Astrocyte of the spinal cord (primary cell): ENCODE measurements at regions not wholly inside any gene's neighbourhood (a gene's known extent, or its start where the extent isn't known, plus 50 kb on each side); places are given as distances from the start of the nearest gene placed in this dataset.

Source experiments
- DNase-seq: peaks from one replicate; pipeline ENCODE4 v3.0.0; 2011; ENCODE audit warnings: low read depth, low spot score
- H3K4me3 ChIP-seq: 2 replicates; pipeline ENCODE4 v1.5.1; 2011; ENCODE audit warnings: low read depth, mild to moderate bottlenecking, low read length, moderate library complexity
- in situ Hi-C: cut with HindIII; loops from 2 replicates; pipeline ENCODE4 v1.10.0; 2017; ENCODE audit warnings: low sequenced_read_pairs
- TF ChIP-seq, protein P1 (sequence below): IDR thresholded peaks from 2 replicates; pipeline ENCODE4 v1.5.1; 2012; ENCODE audit warnings: low read depth, mild to moderate bottlenecking, low read length, inconsistent platforms

DNA sequence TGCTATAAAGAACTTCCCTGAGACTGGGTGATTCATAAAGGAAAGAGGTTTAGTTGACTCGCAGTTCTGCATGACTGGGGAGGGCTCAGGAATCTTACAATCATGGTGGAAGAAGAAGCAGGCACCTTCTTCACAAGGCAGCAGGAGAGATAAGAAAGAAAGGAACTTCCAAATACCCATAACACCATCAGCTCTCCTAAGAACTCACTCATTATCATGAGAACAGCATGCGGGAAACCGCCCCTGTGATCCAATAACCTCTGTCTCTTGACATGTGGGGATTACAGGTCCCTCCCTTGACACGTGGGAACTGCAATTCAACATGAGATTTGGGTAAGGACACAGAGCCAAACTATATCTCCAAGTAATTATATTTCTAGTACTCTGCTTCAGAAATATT, 163.8 kb upstream of the CDH20 start:
- no peak overlapping the region for H3K4me3 ChIP-seq
- TF ChIP-seq, protein P1, sequence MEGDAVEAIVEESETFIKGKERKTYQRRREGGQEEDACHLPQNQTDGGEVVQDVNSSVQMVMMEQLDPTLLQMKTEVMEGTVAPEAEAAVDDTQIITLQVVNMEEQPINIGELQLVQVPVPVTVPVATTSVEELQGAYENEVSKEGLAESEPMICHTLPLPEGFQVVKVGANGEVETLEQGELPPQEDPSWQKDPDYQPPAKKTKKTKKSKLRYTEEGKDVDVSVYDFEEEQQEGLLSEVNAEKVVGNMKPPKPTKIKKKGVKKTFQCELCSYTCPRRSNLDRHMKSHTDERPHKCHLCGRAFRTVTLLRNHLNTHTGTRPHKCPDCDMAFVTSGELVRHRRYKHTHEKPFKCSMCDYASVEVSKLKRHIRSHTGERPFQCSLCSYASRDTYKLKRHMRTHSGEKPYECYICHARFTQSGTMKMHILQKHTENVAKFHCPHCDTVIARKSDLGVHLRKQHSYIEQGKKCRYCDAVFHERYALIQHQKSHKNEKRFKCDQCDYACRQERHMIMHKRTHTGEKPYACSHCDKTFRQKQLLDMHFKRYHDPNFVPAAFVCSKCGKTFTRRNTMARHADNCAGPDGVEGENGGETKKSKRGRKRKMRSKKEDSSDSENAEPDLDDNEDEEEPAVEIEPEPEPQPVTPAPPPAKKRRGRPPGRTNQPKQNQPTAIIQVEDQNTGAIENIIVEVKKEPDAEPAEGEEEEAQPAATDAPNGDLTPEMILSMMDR, result no peak
- no peak for DNase-seq
- in situ Hi-C loops, result no loop called here

DNA sequence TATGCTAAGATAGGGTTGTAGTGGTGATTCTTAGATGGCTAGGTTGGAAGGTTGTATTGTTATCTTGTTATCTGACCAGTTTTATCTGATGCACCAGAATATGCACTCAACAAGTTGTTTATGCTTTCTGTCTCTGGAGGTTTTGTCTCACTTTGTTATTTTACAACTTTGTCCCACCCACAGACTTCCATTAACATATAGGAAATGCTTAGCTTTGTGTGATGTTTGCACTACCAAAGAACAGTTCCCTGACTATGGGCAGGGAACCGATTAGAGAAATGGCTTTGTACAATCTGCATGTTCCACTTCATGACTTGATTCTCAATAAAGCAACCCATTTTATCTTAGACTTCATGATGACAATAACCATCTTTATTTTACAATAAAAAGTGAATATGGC, 160.6 kb upstream of the CDH20 start:
- no peak overlapping the region for H3K4me3 ChIP-seq
- in situ Hi-C loops, result no loop called here
- TF ChIP-seq, protein P1, result no peak
- DNase-seq, result no peak

DNA sequence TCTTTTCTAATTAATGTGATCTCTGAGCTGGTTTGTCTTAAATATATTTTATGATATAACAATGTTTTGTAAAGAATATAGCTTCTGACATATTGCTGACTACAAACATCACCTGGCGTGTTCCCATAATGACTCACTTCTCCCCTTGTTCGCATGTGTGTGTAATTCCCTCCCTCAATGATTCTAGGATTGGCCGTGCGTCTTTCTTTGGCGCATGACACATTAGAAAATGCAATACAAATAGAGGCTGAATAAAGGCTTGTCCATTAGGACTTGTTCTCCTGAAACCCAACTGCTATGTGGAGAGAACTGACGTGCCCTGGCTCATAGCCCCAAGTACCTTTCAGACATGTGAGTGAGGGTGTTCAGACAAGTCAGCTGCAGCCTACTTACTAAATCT, 159.7 kb upstream of the CDH20 start:
- no peak overlapping the region for H3K4me3 ChIP-seq
- TF ChIP-seq, protein P1, result no peak
- in situ Hi-C loops, result no loop called here
- DNase-seq, result no peak

DNA sequence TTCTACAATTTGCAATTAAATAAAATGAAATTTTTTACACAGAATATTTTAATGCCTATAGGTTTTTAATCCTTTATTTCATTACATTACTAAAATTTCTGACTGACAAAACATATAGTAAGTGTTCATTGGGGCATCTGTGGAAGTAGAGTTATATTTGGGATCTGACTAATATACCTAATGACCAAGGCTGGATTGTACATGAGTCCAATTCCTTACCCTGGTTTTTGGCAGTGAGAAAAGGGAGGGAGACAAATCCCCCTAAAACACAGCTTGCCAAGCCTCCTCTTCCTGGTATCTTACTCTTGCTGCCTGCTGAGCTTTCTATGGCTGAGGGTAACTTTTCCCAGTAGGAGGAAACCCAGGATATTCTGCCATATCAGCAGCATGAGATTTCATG, 149.4 kb upstream of the CDH20 start:
- H3K4me3 ChIP-seq, result no peak overlapping the region
- TF ChIP-seq, protein P1, result no peak
- DNase-seq, result no peak
- in situ Hi-C loops, result no loop called here

DNA sequence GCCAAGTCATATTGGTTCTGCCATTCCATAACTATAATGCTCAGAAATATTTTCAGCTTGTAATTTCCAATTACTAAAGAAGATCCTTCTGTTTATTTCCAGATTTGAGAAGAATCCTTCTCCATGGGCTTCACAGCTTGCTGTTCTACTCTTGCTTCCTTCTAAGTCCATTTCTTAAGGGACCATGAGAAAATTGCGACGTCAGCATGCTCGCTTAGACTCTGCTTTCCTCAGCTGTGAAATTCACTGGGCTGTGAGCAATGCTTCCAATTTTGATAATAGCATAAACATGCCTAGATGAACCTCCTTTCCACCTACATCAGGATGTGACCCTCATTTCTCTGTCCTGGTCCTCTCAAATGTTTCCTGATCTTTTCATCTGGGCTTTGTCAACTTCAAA, 145.3 kb upstream of the CDH20 start:
- H3K4me3 ChIP-seq, result no peak overlapping the region
- in situ Hi-C loops, result no loop called here
- TF ChIP-seq, protein P1, result no peak
- no peak for DNase-seq

DNA sequence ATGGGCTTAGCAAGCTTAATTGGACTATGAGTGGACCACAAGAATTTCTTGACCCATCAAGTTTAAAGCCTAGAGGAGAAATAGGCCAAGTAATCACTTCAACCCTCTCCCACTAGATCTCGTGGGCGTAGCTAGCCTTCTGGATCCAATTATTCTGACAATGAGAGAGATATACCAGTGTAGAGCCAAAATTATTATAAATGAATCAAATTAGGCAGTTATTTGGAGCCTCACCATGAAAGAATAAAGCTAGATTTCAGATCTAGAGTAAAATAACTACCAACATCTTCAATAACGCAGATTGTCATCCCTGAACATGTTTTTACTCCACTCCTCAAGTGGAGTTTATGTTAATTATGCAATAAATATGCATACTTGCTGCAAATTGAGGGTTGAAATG, 143.9 kb upstream of the CDH20 start:
- in situ Hi-C loops, result no loop called here
- H3K4me3 ChIP-seq, result no peak overlapping the region
- TF ChIP-seq, protein P1, result no peak
- no peak for DNase-seq

DNA sequence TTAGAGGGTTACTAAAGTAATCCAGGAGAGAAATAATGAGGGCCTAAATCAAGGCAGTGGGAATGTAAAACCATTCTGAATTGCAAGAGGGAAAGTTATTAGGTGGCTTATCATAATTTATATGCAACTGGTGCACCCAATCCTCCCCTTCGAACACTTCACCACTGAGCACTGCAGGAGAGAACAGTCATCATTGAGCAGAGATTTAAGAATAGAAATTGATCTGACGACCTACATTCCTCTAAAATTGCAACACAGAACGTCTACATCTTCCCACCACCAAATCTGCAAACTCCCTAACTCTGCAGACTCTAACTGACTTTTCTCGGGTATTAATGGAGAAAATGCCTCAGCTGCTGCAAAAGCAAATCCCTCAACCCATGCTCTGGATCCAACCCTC, 138.5 kb upstream of the CDH20 start:
- in situ Hi-C loops, result no loop called here
- TF ChIP-seq, protein P1, result no peak
- H3K4me3 ChIP-seq, result no peak overlapping the region
- DNase-seq, result no peak
